Body of pancreas (tissue), 4 donors: ENCODE measurements at regions not wholly inside any gene's neighbourhood (a gene's known extent, or its start where the extent isn't known, plus 50 kb on each side); places are given as distances from the start of the nearest gene placed in this dataset.

Source experiments
- POLR2A ChIP-seq, 3 donors: fragments of 450-650 bp; IDR thresholded peaks; one replicate each; pipeline ENCODE4 v1.6.1; 2016; ENCODE audit warnings: antibody characterized with exemption in 3 of 3, mild to moderate bottlenecking in 2 of 3
- TF ChIP-seq, protein P1 (sequence below), 7 experiments: fragments of 450-650 bp in 4 of 7; fragments of 200-600 bp in 3 of 7; sonication (generic) in 3 of 7; IDR thresholded peaks; one replicate each; pipeline ENCODE4 v1.5.1; 2016 to 2019; ENCODE audit warnings: antibody characterized with exemption in 7 of 7

DNA sequence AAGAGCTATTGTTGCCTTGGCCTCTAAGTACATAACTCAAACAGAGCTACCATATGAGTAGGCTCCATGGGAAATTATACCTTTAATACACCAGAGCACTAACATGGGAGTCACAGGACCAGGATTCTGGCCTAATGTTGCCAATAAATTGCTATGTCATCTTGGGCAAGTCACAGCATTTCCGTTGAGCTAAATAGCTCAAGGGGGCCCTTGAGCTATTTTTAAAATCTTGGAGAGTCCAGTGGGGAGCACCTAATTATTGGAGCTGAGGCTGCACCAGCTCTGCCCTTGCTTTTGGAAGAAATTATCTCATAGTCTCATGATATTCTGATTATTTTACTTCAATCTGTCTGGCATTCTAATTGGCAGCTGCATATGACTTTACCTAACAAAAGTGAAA, 350.8 kb downstream of the ENC1 start:
- TF ChIP-seq, protein P1, sequence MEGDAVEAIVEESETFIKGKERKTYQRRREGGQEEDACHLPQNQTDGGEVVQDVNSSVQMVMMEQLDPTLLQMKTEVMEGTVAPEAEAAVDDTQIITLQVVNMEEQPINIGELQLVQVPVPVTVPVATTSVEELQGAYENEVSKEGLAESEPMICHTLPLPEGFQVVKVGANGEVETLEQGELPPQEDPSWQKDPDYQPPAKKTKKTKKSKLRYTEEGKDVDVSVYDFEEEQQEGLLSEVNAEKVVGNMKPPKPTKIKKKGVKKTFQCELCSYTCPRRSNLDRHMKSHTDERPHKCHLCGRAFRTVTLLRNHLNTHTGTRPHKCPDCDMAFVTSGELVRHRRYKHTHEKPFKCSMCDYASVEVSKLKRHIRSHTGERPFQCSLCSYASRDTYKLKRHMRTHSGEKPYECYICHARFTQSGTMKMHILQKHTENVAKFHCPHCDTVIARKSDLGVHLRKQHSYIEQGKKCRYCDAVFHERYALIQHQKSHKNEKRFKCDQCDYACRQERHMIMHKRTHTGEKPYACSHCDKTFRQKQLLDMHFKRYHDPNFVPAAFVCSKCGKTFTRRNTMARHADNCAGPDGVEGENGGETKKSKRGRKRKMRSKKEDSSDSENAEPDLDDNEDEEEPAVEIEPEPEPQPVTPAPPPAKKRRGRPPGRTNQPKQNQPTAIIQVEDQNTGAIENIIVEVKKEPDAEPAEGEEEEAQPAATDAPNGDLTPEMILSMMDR (IDR thresholded peaks at IDR 0.05), result no peak
- no peak for TF ChIP-seq POLR2A (IDR thresholded peaks at IDR 0.05)
